SK-N-SH (cell line): ENCODE measurements at regions not wholly inside any gene's neighbourhood (a gene's known extent, or its start where the extent isn't known, plus 50 kb on each side); places are given as distances from the start of the nearest gene placed in this dataset.

Experiments used
- CTCF ChIA-PET: fragments of 300-600, 350-600 bp; formaldehyde crosslinking; extraction: SDS; loops from one replicate; lab custom pipeline; 2021; lab: Yijun Ruan, JAX
- POLR2A ChIA-PET: fragments of 350-600 bp; sonication (Branson Sonifier 250); formaldehyde crosslinking; extraction: SDS; loops from one replicate; lab custom pipeline; 2020; ENCODE audit warnings: antibody characterized with exemption, inconsistent platforms; lab: Yijun Ruan, JAX
- DNase-seq: peaks from one replicate; pipeline ENCODE4 v3.0.0; 2012
- H2AFZ ChIP-seq: fragments of 200-600 bp; sonication (generic); 2 replicates; pipeline ENCODE4 v1.8.1; 2016; ENCODE audit warnings: antibody characterized with exemption, mild to moderate bottlenecking, low read depth
- H3F3A ChIP-seq: fragments of 200-600 bp; sonication (generic); replicated peaks from 2 replicates; pipeline ENCODE3; 2016; ENCODE audit warnings: antibody characterized with exemption, mild to moderate bottlenecking; ENCODE audit not compliant: insufficient read depth
- H3K27ac ChIP-seq, 2 experiments: fragments of 200-500 bp in 1 of 2; fragments of 200-600 bp in 1 of 2; sonication (Bioruptor generic) in 1 of 2; sonication (generic), shearing (Covaris generic) in 1 of 2; 2 replicates each; pipeline versions ENCODE4 v1.5.1 to v1.6.1; 2014 to 2016; ENCODE audit warnings: low read depth in 2 of 2, inconsistent platforms in 1 of 2, low read length in 1 of 2, mild to moderate bottlenecking in 1 of 2, mixed read lengths in 1 of 2
- H3K27me3 ChIP-seq: fragments of 200-600 bp; sonication (generic), shearing (Covaris generic); 2 replicates; pipeline ENCODE4 v1.6.1; 2016; ENCODE audit warnings: mixed run types; ENCODE audit not compliant: insufficient read depth
- H3K36me3 ChIP-seq, 2 experiments: fragments of 200-500 bp in 1 of 2; fragments of 200-600 bp in 1 of 2; sonication (Bioruptor generic) in 1 of 2; sonication (generic) in 1 of 2; replicated peaks in 1 of 2; 2 replicates each; pipeline versions ENCODE3 to v1.5.1; 2014 to 2016; ENCODE audit warnings: low read length in 1 of 2, mild to moderate bottlenecking in 1 of 2; ENCODE audit not compliant: insufficient read depth in 2 of 2, control insufficient read depth in 1 of 2
- H3K4me1 ChIP-seq, 2 experiments: fragments of 200-500 bp in 1 of 2; fragments of 200-600 bp in 1 of 2; sonication (Bioruptor generic) in 1 of 2; sonication (generic), shearing (Covaris generic) in 1 of 2; 2 replicates each; pipeline versions ENCODE4 v1.5.1 to v1.6.1; 2014 to 2016; ENCODE audit warnings: low read depth in 1 of 2, low read length in 1 of 2, mixed run types in 1 of 2; ENCODE audit not compliant: insufficient read depth in 2 of 2, control insufficient read depth in 1 of 2
- H3K4me2 ChIP-seq: fragments of 200-600 bp; sonication (generic), shearing (Covaris generic); 2 replicates; pipeline ENCODE4 v1.6.1; 2017; ENCODE audit warnings: mixed run types
- H3K4me3 ChIP-seq, 2 experiments: fragments of 200-500 bp in 1 of 2; fragments of 200-600 bp in 1 of 2; sonication (Bioruptor generic) in 1 of 2; sonication (generic), shearing (Covaris generic) in 1 of 2; 2 replicates each; pipeline versions ENCODE4 v1.5.1 to v1.8.1; 2014 to 2016; ENCODE audit warnings: low read depth in 2 of 2, inconsistent platforms in 1 of 2, low read length in 1 of 2, mild to moderate bottlenecking in 1 of 2, mixed read lengths in 1 of 2, moderate library complexity in 1 of 2
- H3K79me2 ChIP-seq: fragments of 200-600 bp; sonication (generic); 2 replicates; pipeline ENCODE4 v1.8.1; 2017; ENCODE audit warnings: mild to moderate bottlenecking; ENCODE audit not compliant: insufficient read depth
- H3K9ac ChIP-seq: fragments of 200-600 bp; sonication (generic); 2 replicates; pipeline ENCODE4 v1.6.1; 2017; ENCODE audit warnings: mixed run types
- H3K9me2 ChIP-seq: fragments of 200-600 bp; sonication (generic); 2 replicates; pipeline ENCODE4 v1.6.1; 2017; ENCODE audit warnings: mixed run types
- H3K9me3 ChIP-seq: fragments of 200-600 bp; sonication (generic); 2 replicates; pipeline ENCODE4 v1.6.1; 2017; ENCODE audit warnings: mixed run types, mild to moderate bottlenecking, moderate library complexity
- H4K20me1 ChIP-seq: fragments of 200-600 bp; sonication (generic); 2 replicates; pipeline ENCODE4 v1.6.1; 2017; ENCODE audit warnings: mild to moderate bottlenecking, mixed run types; ENCODE audit not compliant: insufficient read depth
- CHD2 ChIP-seq: fragments of 150-350 bp; IDR thresholded peaks from 2 replicates; pipeline ENCODE4 v1.6.1; 2018; ENCODE audit warnings: low read length; ENCODE audit not compliant: partially characterized antibody
- CTCF ChIP-seq: fragments of 200-600 bp; sonication (generic); IDR thresholded peaks from 2 replicates; pipeline ENCODE4 v1.6.1; 2017; ENCODE audit warnings: antibody characterized with exemption, mild to moderate bottlenecking, moderate library complexity
- ELF1 ChIP-seq: IDR thresholded peaks from 2 replicates; pipeline ENCODE4 v1.4.0; 2012
- EP300 ChIP-seq, 2 experiments: IDR thresholded peaks; 2 replicates each; pipeline versions ENCODE4 v1.4.0 to v1.6.1; 2012; ENCODE audit warnings: borderline replicate concordance in 1 of 2, low read depth in 1 of 2, low read length in 1 of 2
- EZH2phosphoT487 ChIP-seq: fragments of 200-600 bp; sonication (generic); IDR thresholded peaks from 2 replicates; pipeline ENCODE4 v1.6.1; 2017; ENCODE audit warnings: low read depth, mixed run types, mild to moderate bottlenecking, antibody characterized with exemption, moderate library complexity, borderline replicate concordance
- FOSL2 ChIP-seq: IDR thresholded peaks from 2 replicates; pipeline ENCODE4 v1.4.0; 2012; ENCODE audit warnings: low read depth, mild to moderate bottlenecking, moderate library complexity, borderline replicate concordance
- FOXM1 ChIP-seq: IDR thresholded peaks from 2 replicates; pipeline ENCODE4 v1.4.0; 2012; ENCODE audit warnings: low read depth, mild to moderate bottlenecking
- GABPA ChIP-seq: IDR thresholded peaks from 2 replicates; pipeline ENCODE4 v1.4.0; 2012; ENCODE audit warnings: low read depth, mild to moderate bottlenecking
- GATA2 ChIP-seq: sonication (generic); formaldehyde crosslinking; IDR thresholded peaks from 2 replicates; pipeline ENCODE4 v1.5.0; 2020; ENCODE audit warnings: mild to moderate bottlenecking, missing genetic modification reagents
- IRF3 ChIP-seq: fragments of 150-350 bp; IDR thresholded peaks from 2 replicates; pipeline ENCODE4 v1.6.1; 2016; ENCODE audit warnings: mild to moderate bottlenecking, low read depth, low read length
- JUND ChIP-seq: IDR thresholded peaks from 2 replicates; pipeline ENCODE4 v1.4.0; 2012
- MXI1 ChIP-seq: IDR thresholded peaks from 2 replicates; pipeline ENCODE4 v1.6.1; 2012; ENCODE audit warnings: mild to moderate bottlenecking, low read depth, low read length, improper control_type of control experiment
- POLR2AphosphoS5 ChIP-seq: IDR thresholded peaks from 2 replicates; pipeline ENCODE4 v1.6.1; 2012; ENCODE audit warnings: low read depth, low read length
- RAD21 ChIP-seq: IDR thresholded peaks from 2 replicates; pipeline ENCODE4 v1.6.1; 2012; ENCODE audit warnings: mild to moderate bottlenecking, low read length
- REST ChIP-seq: IDR thresholded peaks from 2 replicates; pipeline ENCODE4 v1.6.1; 2012; ENCODE audit warnings: mild to moderate bottlenecking, low read depth, low read length, moderate library complexity
- RFX5 ChIP-seq: IDR thresholded peaks from 2 replicates; pipeline ENCODE4 v1.6.1; 2012; ENCODE audit warnings: mild to moderate bottlenecking, improper control_type of control experiment, low read length
- SIN3A ChIP-seq: IDR thresholded peaks from 2 replicates; pipeline ENCODE4 v1.6.1; 2012; ENCODE audit warnings: low read depth, mild to moderate bottlenecking, low read length, moderate library complexity, borderline replicate concordance
- TAF1 ChIP-seq: IDR thresholded peaks from 2 replicates; pipeline ENCODE4 v1.6.1; 2012; ENCODE audit warnings: low read depth, mild to moderate bottlenecking, low read length, moderate library complexity, borderline replicate concordance
- TCF12 ChIP-seq: IDR thresholded peaks from 2 replicates; pipeline ENCODE4 v1.4.0; 2012
- USF2 ChIP-seq: fragments of 150-350 bp; IDR thresholded peaks from 2 replicates; pipeline ENCODE4 v1.6.1; 2017; ENCODE audit warnings: antibody characterized with exemption, low read length, low read depth, borderline replicate concordance
- ZBTB33 ChIP-seq: IDR thresholded peaks from 2 replicates; pipeline ENCODE4 v1.4.0; 2012; ENCODE audit warnings: low read depth, borderline replicate concordance
- WGBS: methylation state at CpG from one replicate; pipeline ENCODE4 v1.1.6; 2017; ENCODE audit warnings: low lambda C conversion rate; 5-methylcytosine and 5-hydroxymethylcytosine counted together

DNA sequence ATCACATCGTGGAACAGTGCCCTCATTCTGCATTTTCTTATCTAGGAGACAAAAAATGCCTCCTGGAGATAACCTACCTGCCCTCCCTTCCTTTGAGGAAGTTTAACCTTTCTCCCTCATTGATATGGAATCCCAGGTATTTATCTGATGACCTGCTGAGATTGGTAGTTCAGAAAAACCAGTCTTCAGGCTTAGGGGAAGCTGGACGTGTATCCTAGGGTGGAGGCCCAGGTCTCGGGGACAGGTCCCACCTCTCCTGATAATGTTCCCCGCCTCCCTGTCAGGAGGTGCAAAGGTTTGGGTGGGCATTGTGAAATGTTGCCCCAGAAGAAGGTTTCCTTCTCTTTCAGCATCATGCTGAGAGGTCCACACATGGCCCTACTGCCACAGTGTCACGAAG, 186.9 kb upstream of the NAV2 start (continued):
- TF ChIP-seq REST (no peak), SIN3A (no peak), EP300 (IDR thresholded peaks at IDR 0.05; ENCODE audit: borderline replicate concordance in 1 of 2, low read depth in 1 of 2, low read length in 1 of 2) (no peak), CHD2 (no peak), RAD21 (no peak), POLR2AphosphoS5 (no peak), TAF1 (no peak), GATA2 (no peak), FOXM1 (no peak), JUND (no peak), TCF12 (no peak)

- Histone ChIP-seq H3K4me3 (no peak overlapping the region), H3K4me2 (no peak overlapping the region), H3K27me3 (peaks cover 36% of the 10 kb centered on the region), H3F3A (no peaks in the 10 kb centered on the region), H3K27ac (no peak overlapping the region), H3K9me3 (no peaks in the 10 kb centered on the region), H2AFZ (no peak overlapping the region), H3K79me2 (no peaks in the 10 kb centered on the region), H3K4me1 (peaks cover 0 to 13% of the 10 kb centered on the region in 2 experiments; a peak in 1 of 4 replicates), H3K9ac (no peak overlapping the region), H3K9me2 (no peaks in the 10 kb centered on the region), H3K36me3 (no peaks in the 10 kb centered on the region), H4K20me1 (no peaks in the 10 kb centered on the region)
- TF ChIP-seq SIN3A (no peak), RFX5 (no peak), JUND (no peak), ZBTB33 (no peak), ELF1 (no peak), GABPA (no peak), MXI1 (no peak), USF2 (no peak), FOXM1 (no peak), FOSL2 (no peak), IRF3 (no peak), EZH2phosphoT487 (no peak), CTCF (no peak)
- 78% methylated on average over 6 of the region's 7 CpGs for WGBS
- ChIA-PET CTCF (interaction anchor here (0.8 to 1.5 kb wide), 4 partner anchors 15 to 454 kb away, joined by 3 to 5 read pairs (median 4); no protein-coding TSS in a partner anchor), POLR2A (no interaction called here)
- no peak for DNase-seq
These were observed 187.4 kb upstream of the NAV2 start for GRCh38 chr11:19525276-19525675.
